ENCODE measurements at regions not wholly inside any gene's neighbourhood (a gene's known extent, or its start where the extent isn't known, plus 50 kb on each side); places are given as distances from the start of the nearest gene placed in this dataset.

DNA sequence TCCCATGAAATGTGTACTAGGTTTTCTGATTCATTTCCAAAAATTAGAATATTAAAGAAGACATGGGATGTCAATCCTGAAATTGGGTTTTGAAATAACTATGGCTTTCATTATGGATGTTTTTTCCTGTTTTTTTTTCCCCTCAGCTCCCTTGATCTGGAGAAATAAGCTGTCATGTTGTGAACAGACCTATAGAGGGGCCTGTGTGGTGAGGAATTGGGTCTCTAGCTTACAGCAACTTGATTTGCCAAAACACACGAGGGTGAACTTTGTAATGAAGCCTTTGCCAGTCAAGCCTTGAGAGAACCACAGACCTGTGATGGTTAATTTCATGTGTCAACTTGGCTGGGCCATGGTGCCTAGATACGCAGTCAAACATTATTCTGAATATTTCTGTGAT lies 2413.6 kb downstream of the PCDH7 start:
- TF ChIP-seq, protein P1, sequence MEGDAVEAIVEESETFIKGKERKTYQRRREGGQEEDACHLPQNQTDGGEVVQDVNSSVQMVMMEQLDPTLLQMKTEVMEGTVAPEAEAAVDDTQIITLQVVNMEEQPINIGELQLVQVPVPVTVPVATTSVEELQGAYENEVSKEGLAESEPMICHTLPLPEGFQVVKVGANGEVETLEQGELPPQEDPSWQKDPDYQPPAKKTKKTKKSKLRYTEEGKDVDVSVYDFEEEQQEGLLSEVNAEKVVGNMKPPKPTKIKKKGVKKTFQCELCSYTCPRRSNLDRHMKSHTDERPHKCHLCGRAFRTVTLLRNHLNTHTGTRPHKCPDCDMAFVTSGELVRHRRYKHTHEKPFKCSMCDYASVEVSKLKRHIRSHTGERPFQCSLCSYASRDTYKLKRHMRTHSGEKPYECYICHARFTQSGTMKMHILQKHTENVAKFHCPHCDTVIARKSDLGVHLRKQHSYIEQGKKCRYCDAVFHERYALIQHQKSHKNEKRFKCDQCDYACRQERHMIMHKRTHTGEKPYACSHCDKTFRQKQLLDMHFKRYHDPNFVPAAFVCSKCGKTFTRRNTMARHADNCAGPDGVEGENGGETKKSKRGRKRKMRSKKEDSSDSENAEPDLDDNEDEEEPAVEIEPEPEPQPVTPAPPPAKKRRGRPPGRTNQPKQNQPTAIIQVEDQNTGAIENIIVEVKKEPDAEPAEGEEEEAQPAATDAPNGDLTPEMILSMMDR (IDR thresholded peaks at IDR 0.05) = no peak
- no peak for TF ChIP-seq POLR2A (IDR thresholded peaks at IDR 0.05)
- TF ChIP-seq POLR2AphosphoS5 (IDR thresholded peaks at IDR 0.05) = no peak
